Nephron progenitor cell (in vitro differentiated cells): ENCODE measurements at regions not wholly inside any gene's neighbourhood (a gene's known extent, or its start where the extent isn't known, plus 50 kb on each side); places are given as distances from the start of the nearest gene placed in this dataset.
A peak's percentile ranks its signal among the peaks of the same experiment; 100 is the strongest.

ENCODE experiments used
- DNase-seq: peaks from one replicate; pipeline ENCODE4 v3.0.0; 2021
- H3K27ac Mint-ChIP-seq: 2 replicates; pipeline ENCODE4 v1.8.0; 2021; ENCODE audit warnings: mild to moderate bottlenecking, moderate library complexity, mixed read lengths
- H3K27me3 Mint-ChIP-seq: 2 replicates; pipeline ENCODE4 v1.8.0; 2021; ENCODE audit warnings: mild to moderate bottlenecking, low read depth, mixed read lengths; ENCODE audit not compliant: poor library complexity
- H3K36me3 Mint-ChIP-seq: 2 replicates; pipeline ENCODE4 v1.8.0; 2021; ENCODE audit warnings: low read depth, mixed read lengths
- H3K4me1 Mint-ChIP-seq: 2 replicates; pipeline ENCODE4 v1.8.0; 2021; ENCODE audit warnings: mixed read lengths
- H3K4me3 Mint-ChIP-seq: 2 replicates; pipeline ENCODE4 v1.8.0; 2021; ENCODE audit warnings: mild to moderate bottlenecking, moderate library complexity, mixed read lengths
- H3K9me3 Mint-ChIP-seq: 2 replicates; pipeline ENCODE4 v1.8.0; 2021; ENCODE audit warnings: mild to moderate bottlenecking, moderate library complexity, mixed read lengths
- CTCF ChIP-seq: fragments of 200-600 bp; sonication (generic); IDR thresholded peaks from 2 replicates; pipeline ENCODE4 v1.5.0; 2021; ENCODE audit warnings: antibody characterized with exemption

GRCh38 chr12:41888285-41888684, 256.4 kb downstream of the GXYLT1 start:
- no peak for DNase-seq
- Mint-ChIP-seq H3K9me3 (no peaks in the 10 kb centered on the region), H3K4me3 (no peak overlapping the region), H3K4me1 (no peaks in the 10 kb centered on the region), H3K27me3 (peaks cover 4% of the 10 kb centered on the region), H3K27ac (no peak overlapping the region), H3K36me3 (no peaks in the 10 kb centered on the region)
- no peak for TF ChIP-seq CTCF

DNA sequence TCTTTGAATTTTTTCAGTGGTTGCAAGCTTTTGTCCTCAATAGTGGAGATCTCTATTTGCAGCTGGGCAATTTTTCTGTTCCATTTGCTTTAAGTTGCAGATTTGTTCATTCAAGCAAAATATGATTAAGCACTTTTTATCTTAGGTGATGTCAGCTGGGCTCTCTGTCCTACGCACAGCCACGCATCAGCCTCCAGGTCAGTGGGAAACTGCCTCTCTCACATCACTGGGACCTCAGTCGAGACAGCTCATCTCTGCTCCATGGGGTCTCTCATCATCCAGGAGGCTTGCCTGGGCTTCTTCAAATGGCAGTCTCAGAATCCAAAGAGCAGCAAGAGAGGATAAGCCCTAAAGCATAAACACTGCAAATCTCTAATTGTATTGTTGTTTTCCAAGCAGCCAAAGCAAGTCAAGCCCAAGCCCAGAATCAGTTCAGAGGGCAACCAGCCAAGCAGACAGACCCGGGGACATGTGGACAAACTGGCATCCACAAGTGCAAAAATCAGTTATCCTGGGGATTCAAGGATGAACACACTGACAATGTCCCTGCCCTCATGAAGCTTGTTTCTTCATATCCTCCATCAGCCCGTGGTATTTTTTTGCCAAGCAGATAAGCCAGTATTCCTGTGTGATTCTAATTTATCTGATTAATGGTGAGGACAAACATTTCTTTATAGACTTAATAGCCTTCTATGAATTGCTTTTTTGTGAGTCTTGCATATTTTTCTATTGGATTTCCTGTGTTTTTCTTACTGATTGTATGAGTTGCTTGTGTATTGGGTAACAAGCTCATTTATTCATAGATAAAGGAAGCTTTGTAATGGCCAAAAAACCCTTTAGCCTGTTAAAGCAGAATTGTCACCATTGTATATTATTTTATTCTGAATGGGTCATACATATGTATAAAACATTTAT, 262.5 kb downstream of the GXYLT1 start:
- Mint-ChIP-seq H3K27ac (peak overlapping the region; percentile 41), H3K36me3 (no peaks in the 10 kb centered on the region)

DNA sequence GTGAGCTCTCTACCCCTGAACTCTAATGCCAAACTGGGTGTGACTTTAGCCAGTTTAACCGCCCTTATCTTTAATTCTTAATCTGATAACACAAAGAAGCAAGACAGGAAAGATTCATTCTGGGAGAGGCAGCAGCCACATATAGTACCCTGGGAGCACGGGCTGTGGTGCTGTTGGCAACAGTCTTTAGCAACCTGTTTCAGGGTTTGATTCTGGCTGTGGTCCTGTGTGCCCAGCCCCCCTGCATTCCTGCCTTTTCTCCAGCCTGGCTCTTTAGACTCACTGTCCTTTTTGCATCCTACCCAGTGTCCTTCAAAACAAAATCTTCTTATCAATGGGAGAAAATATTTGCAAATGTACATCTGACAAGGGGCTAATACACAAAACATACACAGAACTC, 275.2 kb downstream of the GXYLT1 start:
- no peaks in the 10 kb centered on the region for H3K4me1 Mint-ChIP-seq
- no peak for DNase-seq
- H3K27ac Mint-ChIP-seq, result no peak overlapping the region
- peaks cover 48% of the 10 kb centered on the region for H3K9me3 Mint-ChIP-seq
- no peak overlapping the region for H3K4me3 Mint-ChIP-seq
- H3K36me3 Mint-ChIP-seq, result no peaks in the 10 kb centered on the region
- TF ChIP-seq CTCF, result no peak
- H3K27me3 Mint-ChIP-seq, result peaks cover 4% of the 10 kb centered on the region

More for the DNA sequence above, 262.5 kb downstream of the GXYLT1 start:
- no peak for TF ChIP-seq CTCF
- no peaks in the 10 kb centered on the region for H3K4me1 Mint-ChIP-seq
- no peak for DNase-seq
- peaks cover 4% of the 10 kb centered on the region for H3K27me3 Mint-ChIP-seq
- no peak overlapping the region for H3K4me3 Mint-ChIP-seq
- H3K9me3 Mint-ChIP-seq, result no peaks in the 10 kb centered on the region

GRCh38 chr12:41866878-41867430, 277.7 kb downstream of the GXYLT1 start:
- DNase-seq, result no peak
- no peak overlapping the region for H3K4me3 Mint-ChIP-seq
- no peaks in the 10 kb centered on the region for H3K36me3 Mint-ChIP-seq
- TF ChIP-seq CTCF, result no peak
- H3K4me1 Mint-ChIP-seq, result peaks cover 12% of the 10 kb centered on the region
- peaks cover 7% of the 10 kb centered on the region for H3K27me3 Mint-ChIP-seq
- peak overlapping the region; percentile 26 for H3K27ac Mint-ChIP-seq
- H3K9me3 Mint-ChIP-seq, result peaks cover 39% of the 10 kb centered on the region

- H3K27me3 Mint-ChIP-seq, result no peaks in the 10 kb centered on the region
- DNase-seq, result no peak
- peaks cover 4% of the 10 kb centered on the region for H3K4me1 Mint-ChIP-seq
- TF ChIP-seq CTCF, result no peak
- H3K4me3 Mint-ChIP-seq, result no peak overlapping the region
- H3K27ac Mint-ChIP-seq, result no peak overlapping the region
- no peaks in the 10 kb centered on the region for H3K36me3 Mint-ChIP-seq
- H3K9me3 Mint-ChIP-seq, result no peaks in the 10 kb centered on the region
Measured at GRCh38 chr12:41856228-41856627, 288.4 kb downstream of the GXYLT1 start.
